ENCODE measurements at regions not wholly inside any gene's neighbourhood (a gene's known extent, or its start where the extent isn't known, plus 50 kb on each side); places are given as distances from the start of the nearest gene placed in this dataset.

- H3K4me1 ChIP-seq (ENCODE audit: control insufficient read depth in 3 of 3, insufficient read depth in 3 of 3, low read length in 3 of 3), result no peaks in the 10 kb centered on the region
- no peak overlapping the region for H3K27ac ChIP-seq (ENCODE audit: low read depth, low read length)
- no peaks in the 10 kb centered on the region for H3K9me3 ChIP-seq (ENCODE audit: control insufficient read depth in 3 of 3, low read length in 3 of 3)
- no peaks in the 10 kb centered on the region for H3K27me3 ChIP-seq (ENCODE audit: control insufficient read depth in 3 of 3, insufficient read depth in 3 of 3, low read length in 3 of 3)
- H3K4me3 ChIP-seq (ENCODE audit: low read length in 3 of 3), result no peak overlapping the region
- H3K36me3 ChIP-seq (ENCODE audit: control insufficient read depth in 3 of 3, insufficient read depth in 3 of 3, low read length in 3 of 3), result no peaks in the 10 kb centered on the region
- H3K9ac ChIP-seq (ENCODE audit: low read depth in 1 of 3, low read length in 3 of 3), result no peak overlapping the region
Measured at GRCh38 chr21:27694667-27695066, 727.8 kb upstream of the ADAMTS5 start.

DNA sequence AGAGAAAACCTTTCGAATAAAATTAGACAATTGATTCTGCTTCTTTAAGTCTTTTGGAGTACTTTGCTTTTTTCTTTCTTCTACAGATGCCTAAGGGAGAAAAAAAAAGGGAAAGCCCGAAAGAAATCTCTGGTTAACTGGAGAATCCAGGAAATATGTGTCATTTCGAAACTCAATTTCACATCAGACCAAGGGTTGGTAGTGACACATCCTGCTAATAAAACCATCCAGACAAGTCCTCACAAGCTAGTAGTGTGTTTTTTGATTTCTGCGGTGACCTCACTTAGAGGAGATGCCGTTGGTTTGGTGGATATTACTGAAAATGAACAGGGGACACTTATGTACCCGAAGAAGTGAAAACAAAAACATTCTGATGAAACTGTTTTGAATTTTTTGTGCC lies 726.5 kb upstream of the ADAMTS5 start:
- H3K27me3 ChIP-seq (ENCODE audit: control insufficient read depth in 3 of 3, insufficient read depth in 3 of 3, low read length in 3 of 3), result no peaks in the 10 kb centered on the region
- H3K27ac ChIP-seq (ENCODE audit: low read depth, low read length), result no peak overlapping the region
- no peak overlapping the region for H3K4me3 ChIP-seq (ENCODE audit: low read length in 3 of 3)
- H3K36me3 ChIP-seq (ENCODE audit: control insufficient read depth in 3 of 3, insufficient read depth in 3 of 3, low read length in 3 of 3), result no peaks in the 10 kb centered on the region
- no peaks in the 10 kb centered on the region for H3K4me1 ChIP-seq (ENCODE audit: control insufficient read depth in 3 of 3, insufficient read depth in 3 of 3, low read length in 3 of 3)
- H3K9ac ChIP-seq (ENCODE audit: low read depth in 1 of 3, low read length in 3 of 3), result no peak overlapping the region
- H3K9me3 ChIP-seq (ENCODE audit: control insufficient read depth in 3 of 3, low read length in 3 of 3), result no peaks in the 10 kb centered on the region

GRCh38 chr21:27691516-27691915 lies 724.6 kb upstream of the ADAMTS5 start:
- H3K9me3 ChIP-seq (ENCODE audit: control insufficient read depth in 3 of 3, low read length in 3 of 3), result no peaks in the 10 kb centered on the region
- H3K36me3 ChIP-seq (ENCODE audit: control insufficient read depth in 3 of 3, insufficient read depth in 3 of 3, low read length in 3 of 3), result no peaks in the 10 kb centered on the region
- H3K27me3 ChIP-seq (ENCODE audit: control insufficient read depth in 3 of 3, insufficient read depth in 3 of 3, low read length in 3 of 3), result no peaks in the 10 kb centered on the region
- no peak overlapping the region for H3K9ac ChIP-seq (ENCODE audit: low read depth in 1 of 3, low read length in 3 of 3)
- H3K27ac ChIP-seq (ENCODE audit: low read depth, low read length), result no peak overlapping the region
- no peak overlapping the region for H3K4me3 ChIP-seq (ENCODE audit: low read length in 3 of 3)
- no peaks in the 10 kb centered on the region for H3K4me1 ChIP-seq (ENCODE audit: control insufficient read depth in 3 of 3, insufficient read depth in 3 of 3, low read length in 3 of 3)

DNA sequence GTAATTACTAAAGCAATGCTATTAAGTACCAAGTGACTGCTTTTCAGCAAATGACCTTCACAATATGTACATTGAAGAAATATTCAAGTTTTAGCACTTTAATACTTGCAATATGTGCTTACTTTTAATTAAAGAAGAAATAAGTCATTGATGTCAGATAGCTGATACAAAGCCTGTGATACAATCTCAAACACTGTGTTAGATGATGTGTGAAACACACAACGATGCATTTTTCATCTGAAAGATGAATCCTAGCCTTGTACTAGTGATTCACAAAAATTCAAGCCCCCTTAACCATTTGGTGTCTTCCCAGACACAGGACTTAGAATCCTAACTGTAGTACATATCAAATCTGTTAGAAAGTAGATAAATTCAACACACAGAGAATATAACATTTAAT lies 724.1 kb upstream of the ADAMTS5 start:
- Histone ChIP-seq H3K27me3 (ENCODE audit: control insufficient read depth in 3 of 3, insufficient read depth in 3 of 3, low read length in 3 of 3) (no peaks in the 10 kb centered on the region), H3K9me3 (ENCODE audit: control insufficient read depth in 3 of 3, low read length in 3 of 3) (no peaks in the 10 kb centered on the region), H3K4me3 (ENCODE audit: low read length in 3 of 3) (no peak overlapping the region), H3K4me1 (ENCODE audit: control insufficient read depth in 3 of 3, insufficient read depth in 3 of 3, low read length in 3 of 3) (no peaks in the 10 kb centered on the region), H3K9ac (ENCODE audit: low read depth in 1 of 3, low read length in 3 of 3) (no peak overlapping the region), H3K36me3 (ENCODE audit: control insufficient read depth in 3 of 3, insufficient read depth in 3 of 3, low read length in 3 of 3) (no peaks in the 10 kb centered on the region), H3K27ac (ENCODE audit: low read depth, low read length) (no peak overlapping the region)

GRCh38 chr21:27690426-27690825 lies 723.5 kb upstream of the ADAMTS5 start:
- no peaks in the 10 kb centered on the region for H3K27me3 ChIP-seq (ENCODE audit: control insufficient read depth in 3 of 3, insufficient read depth in 3 of 3, low read length in 3 of 3)
- no peak overlapping the region for H3K9ac ChIP-seq (ENCODE audit: low read depth in 1 of 3, low read length in 3 of 3)
- H3K36me3 ChIP-seq (ENCODE audit: control insufficient read depth in 3 of 3, insufficient read depth in 3 of 3, low read length in 3 of 3), result no peaks in the 10 kb centered on the region
- H3K27ac ChIP-seq (ENCODE audit: low read depth, low read length), result no peak overlapping the region
- H3K4me3 ChIP-seq (ENCODE audit: low read length in 3 of 3), result no peak overlapping the region
- no peaks in the 10 kb centered on the region for H3K4me1 ChIP-seq (ENCODE audit: control insufficient read depth in 3 of 3, insufficient read depth in 3 of 3, low read length in 3 of 3)
- no peaks in the 10 kb centered on the region for H3K9me3 ChIP-seq (ENCODE audit: control insufficient read depth in 3 of 3, low read length in 3 of 3)

DNA sequence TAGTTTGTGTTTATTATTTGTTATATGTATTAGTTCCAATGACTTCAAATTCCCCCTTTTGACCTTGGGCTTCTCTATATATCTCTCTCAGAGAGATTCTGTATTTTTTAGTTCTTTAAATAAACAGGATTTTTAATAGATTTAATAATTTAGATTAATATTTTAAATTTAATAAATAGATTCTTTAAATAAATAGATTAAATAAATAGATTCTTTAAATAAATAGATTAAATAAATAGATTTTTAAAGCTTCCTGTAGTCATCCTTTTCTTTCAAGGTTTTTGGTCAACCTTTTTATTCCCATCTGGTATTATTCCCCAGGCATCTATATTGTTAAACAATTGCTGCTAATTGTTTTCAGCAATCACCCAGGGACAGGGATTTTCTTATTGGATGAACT lies 721.9 kb upstream of the ADAMTS5 start:
- Histone ChIP-seq H3K36me3 (ENCODE audit: control insufficient read depth in 3 of 3, insufficient read depth in 3 of 3, low read length in 3 of 3) (no peaks in the 10 kb centered on the region), H3K27ac (ENCODE audit: low read depth, low read length) (no peak overlapping the region)

GRCh38 chr21:27683292-27683691 lies 716.4 kb upstream of the ADAMTS5 start:
- Histone ChIP-seq H3K9ac (ENCODE audit: low read depth in 1 of 3, low read length in 3 of 3) (no peak overlapping the region), H3K4me1 (ENCODE audit: control insufficient read depth in 3 of 3, insufficient read depth in 3 of 3, low read length in 3 of 3) (no peaks in the 10 kb centered on the region), H3K4me3 (ENCODE audit: low read length in 3 of 3) (no peak overlapping the region), H3K36me3 (ENCODE audit: control insufficient read depth in 3 of 3, insufficient read depth in 3 of 3, low read length in 3 of 3) (no peaks in the 10 kb centered on the region), H3K9me3 (ENCODE audit: control insufficient read depth in 3 of 3, low read length in 3 of 3) (no peaks in the 10 kb centered on the region), H3K27ac (ENCODE audit: low read depth, low read length) (no peak overlapping the region), H3K27me3 (ENCODE audit: control insufficient read depth in 3 of 3, insufficient read depth in 3 of 3, low read length in 3 of 3) (no peaks in the 10 kb centered on the region)

More for the DNA sequence above, 721.9 kb upstream of the ADAMTS5 start:
- no peaks in the 10 kb centered on the region for H3K27me3 ChIP-seq (ENCODE audit: control insufficient read depth in 3 of 3, insufficient read depth in 3 of 3, low read length in 3 of 3)
- H3K9ac ChIP-seq (ENCODE audit: low read depth in 1 of 3, low read length in 3 of 3), result no peak overlapping the region
- no peaks in the 10 kb centered on the region for H3K4me1 ChIP-seq (ENCODE audit: control insufficient read depth in 3 of 3, insufficient read depth in 3 of 3, low read length in 3 of 3)
- no peak overlapping the region for H3K4me3 ChIP-seq (ENCODE audit: low read length in 3 of 3)
- no peaks in the 10 kb centered on the region for H3K9me3 ChIP-seq (ENCODE audit: control insufficient read depth in 3 of 3, low read length in 3 of 3)

- H3K36me3 ChIP-seq (ENCODE audit: control insufficient read depth in 3 of 3, insufficient read depth in 3 of 3, low read length in 3 of 3), result no peaks in the 10 kb centered on the region
- H3K4me1 ChIP-seq (ENCODE audit: control insufficient read depth in 3 of 3, insufficient read depth in 3 of 3, low read length in 3 of 3), result no peaks in the 10 kb centered on the region
- H3K9ac ChIP-seq (ENCODE audit: low read depth in 1 of 3, low read length in 3 of 3), result no peak overlapping the region
- no peak overlapping the region for H3K27ac ChIP-seq (ENCODE audit: low read depth, low read length)
- H3K4me3 ChIP-seq (ENCODE audit: low read length in 3 of 3), result no peak overlapping the region
- H3K9me3 ChIP-seq (ENCODE audit: control insufficient read depth in 3 of 3, low read length in 3 of 3), result no peaks in the 10 kb centered on the region
- no peaks in the 10 kb centered on the region for H3K27me3 ChIP-seq (ENCODE audit: control insufficient read depth in 3 of 3, insufficient read depth in 3 of 3, low read length in 3 of 3)
Measured at GRCh38 chr21:27681841-27682240, 715.0 kb upstream of the ADAMTS5 start.

DNA sequence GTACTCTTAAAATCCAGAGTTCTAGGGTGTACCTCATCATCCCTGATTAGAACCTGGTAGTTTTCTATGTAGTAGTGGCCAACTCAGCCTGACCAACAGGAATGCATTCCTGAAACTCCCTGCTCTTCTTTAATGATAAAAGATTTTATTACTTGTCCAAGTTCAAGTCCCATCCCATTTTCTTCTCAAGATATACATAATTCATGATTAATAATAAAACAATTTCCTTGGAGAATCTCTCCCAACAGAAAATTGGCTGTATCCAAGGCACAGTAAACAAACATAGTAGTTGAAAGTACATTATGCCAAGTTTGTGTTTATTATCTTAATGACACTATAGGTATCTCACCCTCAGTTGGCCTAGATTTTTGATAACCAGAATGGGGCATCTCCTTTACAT lies 714.1 kb upstream of the ADAMTS5 start:
- Histone ChIP-seq H3K4me1 (ENCODE audit: control insufficient read depth in 3 of 3, insufficient read depth in 3 of 3, low read length in 3 of 3) (no peaks in the 10 kb centered on the region), H3K36me3 (ENCODE audit: control insufficient read depth in 3 of 3, insufficient read depth in 3 of 3, low read length in 3 of 3) (no peaks in the 10 kb centered on the region), H3K4me3 (ENCODE audit: low read length in 3 of 3) (no peak overlapping the region), H3K9me3 (ENCODE audit: control insufficient read depth in 3 of 3, low read length in 3 of 3) (no peaks in the 10 kb centered on the region), H3K9ac (ENCODE audit: low read depth in 1 of 3, low read length in 3 of 3) (no peak overlapping the region), H3K27me3 (ENCODE audit: control insufficient read depth in 3 of 3, insufficient read depth in 3 of 3, low read length in 3 of 3) (no peaks in the 10 kb centered on the region), H3K27ac (ENCODE audit: low read depth, low read length) (no peak overlapping the region)

DNA sequence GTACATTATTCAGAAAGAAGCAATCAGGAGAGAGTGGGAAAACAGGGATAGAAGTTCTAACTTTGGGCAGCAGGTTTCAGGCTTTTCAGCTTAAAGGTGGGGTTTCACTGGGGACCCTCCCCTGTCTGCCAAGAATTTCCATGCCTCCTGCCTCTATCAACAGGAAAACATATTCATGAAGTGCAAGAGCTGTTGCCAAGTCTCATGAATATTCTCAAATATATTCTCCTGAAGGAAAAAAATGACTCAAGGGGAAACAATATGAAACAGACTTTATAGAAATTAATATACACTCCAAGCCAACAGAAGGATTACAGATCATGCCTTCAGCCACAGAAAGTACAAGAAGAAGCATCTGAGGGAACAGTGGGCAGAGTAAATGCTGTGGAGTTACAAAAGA lies 713.3 kb upstream of the ADAMTS5 start:
- Histone ChIP-seq H3K4me1 (ENCODE audit: control insufficient read depth in 3 of 3, insufficient read depth in 3 of 3, low read length in 3 of 3) (no peaks in the 10 kb centered on the region), H3K36me3 (ENCODE audit: control insufficient read depth in 3 of 3, insufficient read depth in 3 of 3, low read length in 3 of 3) (no peaks in the 10 kb centered on the region), H3K27me3 (ENCODE audit: control insufficient read depth in 3 of 3, insufficient read depth in 3 of 3, low read length in 3 of 3) (no peaks in the 10 kb centered on the region), H3K9ac (ENCODE audit: low read depth in 1 of 3, low read length in 3 of 3) (no peak overlapping the region), H3K27ac (ENCODE audit: low read depth, low read length) (no peak overlapping the region), H3K4me3 (ENCODE audit: low read length in 3 of 3) (no peak overlapping the region), H3K9me3 (ENCODE audit: control insufficient read depth in 3 of 3, low read length in 3 of 3) (no peaks in the 10 kb centered on the region)

DNA sequence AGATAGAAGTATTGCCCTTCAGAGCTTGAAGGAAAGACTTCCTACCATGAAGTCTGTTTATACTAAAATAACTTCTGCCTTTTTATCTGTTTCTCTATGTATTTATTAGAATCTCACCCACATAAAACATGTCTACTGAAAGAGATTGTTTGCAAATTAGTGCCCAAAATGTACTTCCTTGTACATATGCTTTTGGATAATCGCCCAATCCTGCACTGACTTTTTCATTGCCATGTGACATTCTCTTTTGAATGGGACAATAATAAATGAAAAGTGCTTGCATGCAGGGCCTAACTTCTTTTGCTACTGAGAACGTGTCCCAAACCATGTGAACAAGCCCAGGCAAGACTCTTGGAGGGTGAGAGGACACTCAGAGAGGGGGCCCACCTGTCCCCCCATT lies 711.6 kb upstream of the ADAMTS5 start:
- Histone ChIP-seq H3K27me3 (ENCODE audit: control insufficient read depth in 3 of 3, insufficient read depth in 3 of 3, low read length in 3 of 3) (no peaks in the 10 kb centered on the region), H3K9me3 (ENCODE audit: control insufficient read depth in 3 of 3, low read length in 3 of 3) (no peaks in the 10 kb centered on the region), H3K4me1 (ENCODE audit: control insufficient read depth in 3 of 3, insufficient read depth in 3 of 3, low read length in 3 of 3) (no peaks in the 10 kb centered on the region), H3K9ac (ENCODE audit: low read depth in 1 of 3, low read length in 3 of 3) (no peak overlapping the region), H3K27ac (ENCODE audit: low read depth, low read length) (no peak overlapping the region), H3K36me3 (ENCODE audit: control insufficient read depth in 3 of 3, insufficient read depth in 3 of 3, low read length in 3 of 3) (no peaks in the 10 kb centered on the region), H3K4me3 (ENCODE audit: low read length in 3 of 3) (no peak overlapping the region)

Data from skeletal muscle tissue (tissue), 3 donors.